CD4-positive, alpha-beta T cell treated with Interleukin-17A for 1 hour (primary cell): ENCODE measurements at regions not wholly inside any gene's neighbourhood (a gene's known extent, or its start where the extent isn't known, plus 50 kb on each side); places are given as distances from the start of the nearest gene placed in this dataset.
"Not testable (repeated sequence)": the region's sequence is repeated elsewhere in the genome, so short reads cannot be mapped to it uniquely, and the experiment has no call there.

Experiments
- DNase-seq: peaks from one replicate; pipeline ENCODE4 v3.0.0-alpha.2; 2020

- no peak for DNase-seq
Observed at GRCh38 chr3:152724270-152724669, 110.7 kb upstream of the P2RY1 start.

GRCh38 chr3:152728231-152728980 is 106.5 kb upstream of the P2RY1 start:
- DNase-seq = no peak

GRCh38 chr3:152729906-152730305 is 105.0 kb upstream of the P2RY1 start:
- DNase-seq = no peak

GRCh38 chr3:152731511-152731910 is 103.4 kb upstream of the P2RY1 start:
- DNase-seq = no peak

GRCh38 chr3:152733584-152734119 is 101.3 kb upstream of the P2RY1 start:
- no peak for DNase-seq

GRCh38 chr3:152737021-152737908 is 97.7 kb upstream of the P2RY1 start:
- DNase-seq = no peak

GRCh38 chr3:152738656-152739055 is 96.3 kb upstream of the P2RY1 start:
- no peak for DNase-seq

- DNase-seq = no peak
Observed at GRCh38 chr3:152742368-152743347, 92.3 kb upstream of the P2RY1 start.

GRCh38 chr3:152745646-152746045 is 89.3 kb upstream of the P2RY1 start:
- DNase-seq = no peak

GRCh38 chr3:152754303-152754702 is 80.6 kb upstream of the P2RY1 start:
- DNase-seq = no peak

- DNase-seq = no peak
Observed at GRCh38 chr3:152756807-152757206, 78.1 kb upstream of the P2RY1 start.

GRCh38 chr3:152760024-152760563 is 74.8 kb upstream of the P2RY1 start:
- DNase-seq = no peak

GRCh38 chr3:152760591-152760990 is 74.3 kb upstream of the P2RY1 start:
- no peak for DNase-seq

- no peak for DNase-seq
Observed at GRCh38 chr3:152768478-152768877, 66.5 kb upstream of the P2RY1 start.

GRCh38 chr3:152769523-152769922 is 65.4 kb upstream of the P2RY1 start:
- no peak for DNase-seq

GRCh38 chr3:152770296-152770695 is 64.6 kb upstream of the P2RY1 start:
- no peak for DNase-seq

GRCh38 chr3:152771120-152771519 is 63.8 kb upstream of the P2RY1 start:
- no peak for DNase-seq

- DNase-seq = no peak
Observed at GRCh38 chr3:152772674-152773225, 62.2 kb upstream of the P2RY1 start.

- no peak for DNase-seq
Observed at GRCh38 chr3:152773633-152774032, 61.3 kb upstream of the P2RY1 start.

GRCh38 chr3:152774230-152774629 is 60.7 kb upstream of the P2RY1 start:
- DNase-seq = not testable (repeated sequence)

- DNase-seq = no peak
Observed at GRCh38 chr3:152778022-152778421, 56.9 kb upstream of the P2RY1 start.

- no peak for DNase-seq
Observed at GRCh38 chr3:152779653-152780052, 55.3 kb upstream of the P2RY1 start.
